ENCODE measurements at regions not wholly inside any gene's neighbourhood (a gene's known extent, or its start where the extent isn't known, plus 50 kb on each side); places are given as distances from the start of the nearest gene placed in this dataset.
A peak's percentile ranks its signal among the peaks of the same experiment; 100 is the strongest.

- Mint-ChIP-seq H3K9me3 (peaks cover 0 to 6% (median 3%) of the 10 kb centered on the region in 7 donors), H3K36me3 (no peaks in the 10 kb centered on the region), H3K27me3 (ENCODE audit: low read depth in 3 of 3) (peaks cover 0 to 3% (median 0%) of the 10 kb centered on the region in 3 donors), H3K4me3 (no peak overlapping the region), H3K4me1 (peaks cover 10% of the 10 kb centered on the region), H3K27ac (peak overlapping the region in 1 of 7 donors; percentile 57)
- Histone ChIP-seq H3K27ac (ENCODE audit: low read depth in 1 of 2, low read length in 2 of 2) (no peak overlapping the region), H2AFZ (ENCODE audit: insufficient read depth, low read depth, low read length, poor library complexity, severe bottlenecking) (no peak overlapping the region), H3K4me2 (replicated peaks; ENCODE audit: extremely low read depth, low read length, poor library complexity, severe bottlenecking) (no peak overlapping the region), H3K9ac (ENCODE audit: insufficient read depth, low read length, poor library complexity, severe bottlenecking) (no peak overlapping the region), H3K79me2 (ENCODE audit: insufficient read depth, low read length) (no peaks in the 10 kb centered on the region), H3K4me3 (replicated peaks in 1 of 3; ENCODE audit: low read depth in 2 of 3, low read length in 3 of 3) (no peak overlapping the region), H4K20me1 (ENCODE audit: insufficient read depth, low read length) (no peaks in the 10 kb centered on the region), H3K27me3 (ENCODE audit: control insufficient read depth in 2 of 2, insufficient read depth in 2 of 2, low read length in 2 of 2) (no peaks in the 10 kb centered on the region), H3K9me3 (replicated peaks in 1 of 2; ENCODE audit: control insufficient read depth in 1 of 2, insufficient read depth in 1 of 2, low read length in 2 of 2) (no peaks in the 10 kb centered on the region), H3K36me3 (replicated peaks in 1 of 2; ENCODE audit: control insufficient read depth in 1 of 2, insufficient read depth in 2 of 2, low read length in 2 of 2) (no peaks in the 10 kb centered on the region), H3K4me1 (ENCODE audit: control insufficient read depth in 1 of 2, insufficient read depth in 2 of 2, low read length in 2 of 2) (peaks cover 0 to 11% of the 10 kb centered on the region in 2 donors)
- no peak for DNase-seq
- intact Hi-C loops (cut with micrococcal nuclease) = no loop called here
- TF ChIP-seq CTCF (IDR thresholded peaks at IDR 0.05) = no peak
Observed at GRCh38 chr14:89060191-89060590, 235.7 kb downstream of the TTC8 start.

- Mint-ChIP-seq H3K27me3 (ENCODE audit: low read depth in 3 of 3) (peaks cover 0 to 3% (median 2%) of the 10 kb centered on the region in 3 donors), H3K4me3 (no peak overlapping the region), H3K27ac (no peak overlapping the region), H3K9me3 (peaks cover 0 to 4% (median 1%) of the 10 kb centered on the region in 7 donors), H3K36me3 (no peaks in the 10 kb centered on the region), H3K4me1 (peaks cover 10% of the 10 kb centered on the region)
- Histone ChIP-seq H3K36me3 (replicated peaks in 1 of 2; ENCODE audit: control insufficient read depth in 1 of 2, insufficient read depth in 2 of 2, low read length in 2 of 2) (no peaks in the 10 kb centered on the region), H3K4me2 (replicated peaks; ENCODE audit: extremely low read depth, low read length, poor library complexity, severe bottlenecking) (no peak overlapping the region), H3K9ac (ENCODE audit: insufficient read depth, low read length, poor library complexity, severe bottlenecking) (no peak overlapping the region), H2AFZ (ENCODE audit: insufficient read depth, low read depth, low read length, poor library complexity, severe bottlenecking) (no peak overlapping the region), H3K79me2 (ENCODE audit: insufficient read depth, low read length) (no peaks in the 10 kb centered on the region), H4K20me1 (ENCODE audit: insufficient read depth, low read length) (no peaks in the 10 kb centered on the region), H3K4me1 (ENCODE audit: control insufficient read depth in 1 of 2, insufficient read depth in 2 of 2, low read length in 2 of 2) (peaks cover 0 to 11% of the 10 kb centered on the region in 2 donors), H3K4me3 (replicated peaks in 1 of 3; ENCODE audit: low read depth in 2 of 3, low read length in 3 of 3) (no peak overlapping the region), H3K27me3 (ENCODE audit: control insufficient read depth in 2 of 2, insufficient read depth in 2 of 2, low read length in 2 of 2) (no peaks in the 10 kb centered on the region), H3K9me3 (replicated peaks in 1 of 2; ENCODE audit: control insufficient read depth in 1 of 2, insufficient read depth in 1 of 2, low read length in 2 of 2) (no peaks in the 10 kb centered on the region), H3K27ac (ENCODE audit: low read depth in 1 of 2, low read length in 2 of 2) (no peak overlapping the region)
- TF ChIP-seq CTCF (IDR thresholded peaks at IDR 0.05) = no peak
- no peak for DNase-seq
- intact Hi-C loops (cut with micrococcal nuclease) = no loop called here
- WGBS (ENCODE audit: insufficient coverage) = no CpG with 5 or more reads among the region's 1 CpG
Observed at GRCh38 chr14:89061696-89062095, 237.2 kb downstream of the TTC8 start.
